LHCN-M2 (cell line): ENCODE measurements at regions not wholly inside any gene's neighbourhood (a gene's known extent, or its start where the extent isn't known, plus 50 kb on each side); places are given as distances from the start of the nearest gene placed in this dataset.

ENCODE experiments used
- DNase-seq: peaks from one replicate; pipeline ENCODE4 v3.0.0-alpha.2; 2012; ENCODE audit warnings: low read depth

GRCh38 chrX:6906608-6907007 lies 240.9 kb upstream of the STS start:
- DNase-seq: no peak

- no peak for DNase-seq
Measured at GRCh38 chrX:6904156-6904555, 243.4 kb upstream of the STS start.

- no peak for DNase-seq
Measured at GRCh38 chrX:6898371-6898770, 249.1 kb upstream of the STS start.

- no peak for DNase-seq
Measured at GRCh38 chrX:6891404-6891803, 256.1 kb upstream of the STS start.

- no peak for DNase-seq
Measured at GRCh38 chrX:6890544-6891261, 256.8 kb upstream of the STS start.

GRCh38 chrX:6885909-6886308 lies 261.6 kb upstream of the STS start:
- no peak for DNase-seq

- no peak for DNase-seq
Measured at GRCh38 chrX:6885396-6885795, 262.1 kb upstream of the STS start.

- DNase-seq: no peak
Measured at GRCh38 chrX:6861456-6861855, 286.1 kb upstream of the STS start.

- no peak for DNase-seq
Measured at GRCh38 chrX:6857749-6858148, 289.8 kb upstream of the STS start.

GRCh38 chrX:6856471-6856870 lies 291.0 kb upstream of the STS start:
- DNase-seq: no peak

- no peak for DNase-seq
Measured at GRCh38 chrX:6852869-6853268, 294.6 kb upstream of the STS start.

GRCh38 chrX:6852121-6852520 lies 295.4 kb upstream of the STS start:
- DNase-seq: no peak

GRCh38 chrX:6851140-6851539 lies 296.4 kb upstream of the STS start:
- no peak for DNase-seq

- no peak for DNase-seq
Measured at GRCh38 chrX:6849716-6850414, 297.6 kb upstream of the STS start.

GRCh38 chrX:6832619-6833018 lies 297.7 kb upstream of the VCX3A start:
- no peak for DNase-seq

- DNase-seq: no peak
Measured at GRCh38 chrX:6826856-6827255, 291.9 kb upstream of the VCX3A start.

GRCh38 chrX:6821730-6822129 lies 286.8 kb upstream of the VCX3A start:
- DNase-seq: no peak

- no peak for DNase-seq
Measured at GRCh38 chrX:6813836-6814370, 279.0 kb upstream of the VCX3A start.

- no peak for DNase-seq
Measured at GRCh38 chrX:6812087-6812486, 277.2 kb upstream of the VCX3A start.

- DNase-seq: no peak
Measured at GRCh38 chrX:6810776-6811175, 275.9 kb upstream of the VCX3A start.

- DNase-seq: no peak
Measured at GRCh38 chrX:6803607-6804006, 268.7 kb upstream of the VCX3A start.

GRCh38 chrX:6793000-6793399 lies 258.1 kb upstream of the VCX3A start:
- no peak for DNase-seq

- no peak for DNase-seq
Measured at GRCh38 chrX:6783912-6784311, 249.0 kb upstream of the VCX3A start.
